ENCODE measurements at regions not wholly inside any gene's neighbourhood (a gene's known extent, or its start where the extent isn't known, plus 50 kb on each side); places are given as distances from the start of the nearest gene placed in this dataset.

DNA sequence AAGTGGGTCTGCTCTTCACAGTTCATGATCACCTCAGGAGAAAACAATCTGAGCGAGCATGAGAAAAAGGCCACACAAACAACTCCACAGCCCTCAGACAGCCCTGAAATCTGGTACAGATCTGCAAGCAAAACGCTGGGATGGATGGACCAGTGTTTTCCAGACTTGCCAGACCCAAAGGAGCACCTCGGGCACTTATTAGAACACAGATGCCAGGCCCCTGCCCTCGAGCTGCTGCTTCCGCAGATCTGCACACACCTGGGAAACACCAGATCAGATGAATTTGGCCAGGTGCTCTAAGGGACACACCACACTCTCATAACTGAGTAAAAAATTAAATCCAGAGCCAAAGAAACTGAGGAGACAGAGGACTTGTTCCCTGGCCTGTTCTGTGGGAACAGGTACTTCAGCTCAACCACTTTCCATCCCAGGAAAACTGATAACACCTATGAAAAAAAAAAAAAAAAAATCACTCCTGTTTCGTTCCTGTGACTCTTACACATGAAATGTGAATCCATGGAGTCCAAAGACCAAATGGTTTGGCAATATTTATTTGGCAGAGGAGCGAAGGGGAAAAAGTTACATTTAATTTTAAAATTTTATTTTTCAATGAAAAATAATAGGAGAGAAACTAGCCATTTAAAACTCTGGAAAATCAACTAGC is 202.9 kb upstream of the ESRRG start:
- no peaks in the 10 kb centered on the region for H3K9me3 ChIP-seq (ENCODE audit: control insufficient read depth, low read depth, low read length)
- 23% methylated on average over 2 of the region's 7 CpGs for WGBS (ENCODE audit: insufficient coverage, low lambda C conversion rate)
- H3K36me3 ChIP-seq (ENCODE audit: control insufficient read depth, insufficient read depth, low read length): no peaks in the 10 kb centered on the region
- H3K27ac ChIP-seq (ENCODE audit: low read length): peak overlapping the region; percentile 59
- no peak overlapping the region for H3K4me3 ChIP-seq (ENCODE audit: low read length)
- peaks cover 56% of the 10 kb centered on the region for H3K4me1 ChIP-seq (ENCODE audit: control insufficient read depth, insufficient read depth, low read length)
- DNase-seq: peak; percentile 35 to 64
- H3K27me3 ChIP-seq (ENCODE audit: control insufficient read depth, insufficient read depth, low read length): no peaks in the 10 kb centered on the region

- no CpG with 5 or more reads among the region's 4 CpGs for WGBS (ENCODE audit: insufficient coverage, low lambda C conversion rate)
- Histone ChIP-seq H3K27ac (ENCODE audit: low read length) (peak overlapping the region; percentile 9), H3K27me3 (ENCODE audit: control insufficient read depth, insufficient read depth, low read length) (no peaks in the 10 kb centered on the region), H3K4me3 (ENCODE audit: low read length) (no peak overlapping the region), H3K9me3 (ENCODE audit: control insufficient read depth, low read depth, low read length) (no peaks in the 10 kb centered on the region), H3K4me1 (ENCODE audit: control insufficient read depth, insufficient read depth, low read length) (peaks cover 56% of the 10 kb centered on the region), H3K36me3 (ENCODE audit: control insufficient read depth, insufficient read depth, low read length) (no peaks in the 10 kb centered on the region)
- peak in 1 of 2 donors; percentile 56 for DNase-seq
These were observed 201.5 kb upstream of the ESRRG start for GRCh38 chr1:216924732-216925131.

DNA sequence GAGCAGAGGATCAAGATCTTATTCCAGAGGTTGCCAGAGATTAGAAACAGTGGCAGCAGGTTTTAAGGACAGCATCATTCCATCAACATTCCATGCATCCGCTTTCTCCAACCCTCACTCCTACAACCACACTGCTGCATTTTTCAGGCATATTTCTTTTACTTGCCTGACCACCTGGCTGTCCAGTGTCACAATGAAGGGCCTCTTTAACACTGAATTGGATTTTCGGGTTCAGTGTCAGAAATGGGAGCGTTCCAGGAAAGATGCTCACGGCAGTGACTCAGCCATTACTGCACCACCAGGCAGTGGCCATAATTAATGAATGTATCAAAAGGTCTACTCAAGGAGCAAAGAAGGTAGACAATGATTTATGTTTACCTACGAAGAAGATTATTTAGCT is 200.4 kb upstream of the ESRRG start:
- Histone ChIP-seq H3K4me1 (ENCODE audit: control insufficient read depth, insufficient read depth, low read length) (peaks cover 56% of the 10 kb centered on the region), H3K36me3 (ENCODE audit: control insufficient read depth, insufficient read depth, low read length) (no peaks in the 10 kb centered on the region), H3K27ac (ENCODE audit: low read length) (no peak overlapping the region), H3K4me3 (ENCODE audit: low read length) (no peak overlapping the region), H3K27me3 (ENCODE audit: control insufficient read depth, insufficient read depth, low read length) (no peaks in the 10 kb centered on the region), H3K9me3 (ENCODE audit: control insufficient read depth, low read depth, low read length) (no peaks in the 10 kb centered on the region)
- no CpG with 5 or more reads among the region's 5 CpGs for WGBS (ENCODE audit: insufficient coverage, low lambda C conversion rate)
- DNase-seq: no peak

DNA sequence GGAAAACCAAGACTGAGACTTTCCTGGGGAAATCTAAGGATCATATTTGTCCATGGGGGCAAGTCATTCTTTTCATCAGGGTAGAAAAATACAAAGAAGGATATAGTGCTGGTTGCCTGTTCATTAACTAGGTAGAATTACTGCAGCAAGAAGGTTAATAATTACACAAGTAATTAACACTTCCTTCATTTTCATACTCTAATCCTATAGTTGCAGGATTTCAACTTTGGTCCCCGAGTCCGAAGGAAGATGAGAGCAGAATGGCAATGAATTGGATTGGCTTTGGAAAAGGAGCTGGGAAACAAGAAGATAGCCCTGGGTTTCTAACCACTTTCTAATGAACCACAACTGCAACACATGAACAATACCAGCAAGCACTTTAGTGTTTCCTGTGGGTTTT is 199.2 kb upstream of the ESRRG start:
- peak; percentile 37 to 74 for DNase-seq
- H3K36me3 ChIP-seq (ENCODE audit: control insufficient read depth, insufficient read depth, low read length): no peaks in the 10 kb centered on the region
- no peaks in the 10 kb centered on the region for H3K9me3 ChIP-seq (ENCODE audit: control insufficient read depth, low read depth, low read length)
- no peaks in the 10 kb centered on the region for H3K27me3 ChIP-seq (ENCODE audit: control insufficient read depth, insufficient read depth, low read length)
- H3K4me3 ChIP-seq (ENCODE audit: low read length): no peak overlapping the region
- 40% methylated on average over 1 of the region's 2 CpGs for WGBS (ENCODE audit: insufficient coverage, low lambda C conversion rate)
- H3K4me1 ChIP-seq (ENCODE audit: control insufficient read depth, insufficient read depth, low read length): peaks cover 48% of the 10 kb centered on the region
- peak overlapping the region; percentile 75 for H3K27ac ChIP-seq (ENCODE audit: low read length)

- WGBS (ENCODE audit: insufficient coverage, low lambda C conversion rate): 100% methylated on average over 1 of the region's 3 CpGs
These were observed 198.6 kb upstream of the ESRRG start for GRCh38 chr1:216921866-216922265.

GRCh38 chr1:216919060-216919970 is 196.1 kb upstream of the ESRRG start:
- peaks cover 18% of the 10 kb centered on the region for H3K4me1 ChIP-seq (ENCODE audit: control insufficient read depth, insufficient read depth, low read length)
- no peak for DNase-seq
- H3K27ac ChIP-seq (ENCODE audit: low read length): no peak overlapping the region
- 100% methylated on average over 1 of the region's 9 CpGs for WGBS (ENCODE audit: insufficient coverage, low lambda C conversion rate)
- H3K36me3 ChIP-seq (ENCODE audit: control insufficient read depth, insufficient read depth, low read length): no peaks in the 10 kb centered on the region
- no peaks in the 10 kb centered on the region for H3K27me3 ChIP-seq (ENCODE audit: control insufficient read depth, insufficient read depth, low read length)
- H3K9me3 ChIP-seq (ENCODE audit: control insufficient read depth, low read depth, low read length): no peaks in the 10 kb centered on the region
- no peak overlapping the region for H3K4me3 ChIP-seq (ENCODE audit: low read length)

More at GRCh38 chr1:216921866-216922265, 198.6 kb upstream of the ESRRG start:
- peaks cover 42% of the 10 kb centered on the region for H3K4me1 ChIP-seq (ENCODE audit: control insufficient read depth, insufficient read depth, low read length)
- H3K27ac ChIP-seq (ENCODE audit: low read length): peak overlapping the region; percentile 75
- no peak overlapping the region for H3K4me3 ChIP-seq (ENCODE audit: low read length)
- no peaks in the 10 kb centered on the region for H3K36me3 ChIP-seq (ENCODE audit: control insufficient read depth, insufficient read depth, low read length)
- H3K9me3 ChIP-seq (ENCODE audit: control insufficient read depth, low read depth, low read length): no peaks in the 10 kb centered on the region
- DNase-seq: peak in 1 of 2 donors; percentile 53
- no peaks in the 10 kb centered on the region for H3K27me3 ChIP-seq (ENCODE audit: control insufficient read depth, insufficient read depth, low read length)

DNA sequence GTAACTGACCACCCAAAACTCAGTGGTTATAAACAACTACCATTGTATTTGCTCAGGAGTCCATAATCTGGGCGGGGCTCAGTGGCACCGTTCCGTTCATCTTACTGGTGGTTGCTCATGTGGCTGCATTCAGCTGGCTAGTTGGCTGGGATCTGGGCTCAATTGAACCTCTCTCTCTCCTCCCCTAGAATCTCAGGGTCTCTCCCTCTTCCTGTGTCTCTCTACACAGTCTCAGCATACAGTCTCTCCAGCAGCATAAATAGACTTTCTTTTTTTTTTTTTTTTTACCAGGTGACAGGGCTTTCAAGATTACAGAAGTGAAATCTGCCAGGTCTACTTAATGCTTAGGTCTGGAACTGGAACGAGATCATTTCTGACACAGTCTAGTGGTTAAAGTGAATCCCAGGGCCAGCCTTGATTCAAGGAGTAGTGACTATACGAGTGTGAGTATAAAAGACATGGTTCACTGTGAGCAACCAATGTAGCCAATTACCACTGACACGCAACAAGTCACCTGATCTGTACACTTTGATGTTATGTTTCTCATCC is 193.7 kb upstream of the ESRRG start:
- WGBS (ENCODE audit: insufficient coverage, low lambda C conversion rate): no CpG with 5 or more reads among the region's 6 CpGs
- no peak overlapping the region for H3K27ac ChIP-seq (ENCODE audit: low read length)
- no peak for DNase-seq
- no peaks in the 10 kb centered on the region for H3K36me3 ChIP-seq (ENCODE audit: control insufficient read depth, insufficient read depth, low read length)
- peaks cover 6% of the 10 kb centered on the region for H3K4me1 ChIP-seq (ENCODE audit: control insufficient read depth, insufficient read depth, low read length)
- no peaks in the 10 kb centered on the region for H3K27me3 ChIP-seq (ENCODE audit: control insufficient read depth, insufficient read depth, low read length)
- H3K9me3 ChIP-seq (ENCODE audit: control insufficient read depth, low read depth, low read length): no peaks in the 10 kb centered on the region
- no peak overlapping the region for H3K4me3 ChIP-seq (ENCODE audit: low read length)

DNA sequence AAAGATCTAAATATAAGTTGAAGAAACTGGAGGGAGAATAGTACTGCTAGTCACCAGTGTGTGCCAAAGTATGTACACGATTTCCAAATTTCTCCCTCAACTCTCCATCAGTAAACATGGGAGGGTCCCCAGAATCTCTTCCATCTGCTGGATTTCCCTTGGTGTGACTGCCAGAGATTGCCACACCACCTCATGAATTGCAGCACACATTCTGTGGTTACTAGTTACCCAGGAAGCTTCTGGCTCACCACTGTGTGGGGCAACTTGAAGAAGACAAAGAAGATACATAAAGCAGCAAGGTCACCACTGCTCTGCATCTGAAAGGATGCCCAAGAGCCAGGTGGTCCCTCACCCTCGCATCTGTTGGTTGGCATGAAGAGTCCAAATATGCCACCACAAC is 191.7 kb upstream of the ESRRG start:
- Histone ChIP-seq H3K36me3 (ENCODE audit: control insufficient read depth, insufficient read depth, low read length) (no peaks in the 10 kb centered on the region), H3K4me3 (ENCODE audit: low read length) (no peak overlapping the region), H3K27me3 (ENCODE audit: control insufficient read depth, insufficient read depth, low read length) (no peaks in the 10 kb centered on the region), H3K27ac (ENCODE audit: low read length) (no peak overlapping the region), H3K4me1 (ENCODE audit: control insufficient read depth, insufficient read depth, low read length) (no peaks in the 10 kb centered on the region), H3K9me3 (ENCODE audit: control insufficient read depth, low read depth, low read length) (no peaks in the 10 kb centered on the region)
- no peak for DNase-seq
- no CpG with 5 or more reads among the region's 2 CpGs for WGBS (ENCODE audit: insufficient coverage, low lambda C conversion rate)

GRCh38 chr1:216913976-216914375 is 190.7 kb upstream of the ESRRG start:
- Histone ChIP-seq H3K9me3 (ENCODE audit: control insufficient read depth, low read depth, low read length) (no peaks in the 10 kb centered on the region), H3K36me3 (ENCODE audit: control insufficient read depth, insufficient read depth, low read length) (no peaks in the 10 kb centered on the region), H3K4me1 (ENCODE audit: control insufficient read depth, insufficient read depth, low read length) (no peaks in the 10 kb centered on the region), H3K4me3 (ENCODE audit: low read length) (no peak overlapping the region), H3K27ac (ENCODE audit: low read length) (no peak overlapping the region), H3K27me3 (ENCODE audit: control insufficient read depth, insufficient read depth, low read length) (no peaks in the 10 kb centered on the region)
- no peak for DNase-seq
- 50% methylated on average over 3 of the region's 4 CpGs for WGBS (ENCODE audit: insufficient coverage, low lambda C conversion rate)

DNA sequence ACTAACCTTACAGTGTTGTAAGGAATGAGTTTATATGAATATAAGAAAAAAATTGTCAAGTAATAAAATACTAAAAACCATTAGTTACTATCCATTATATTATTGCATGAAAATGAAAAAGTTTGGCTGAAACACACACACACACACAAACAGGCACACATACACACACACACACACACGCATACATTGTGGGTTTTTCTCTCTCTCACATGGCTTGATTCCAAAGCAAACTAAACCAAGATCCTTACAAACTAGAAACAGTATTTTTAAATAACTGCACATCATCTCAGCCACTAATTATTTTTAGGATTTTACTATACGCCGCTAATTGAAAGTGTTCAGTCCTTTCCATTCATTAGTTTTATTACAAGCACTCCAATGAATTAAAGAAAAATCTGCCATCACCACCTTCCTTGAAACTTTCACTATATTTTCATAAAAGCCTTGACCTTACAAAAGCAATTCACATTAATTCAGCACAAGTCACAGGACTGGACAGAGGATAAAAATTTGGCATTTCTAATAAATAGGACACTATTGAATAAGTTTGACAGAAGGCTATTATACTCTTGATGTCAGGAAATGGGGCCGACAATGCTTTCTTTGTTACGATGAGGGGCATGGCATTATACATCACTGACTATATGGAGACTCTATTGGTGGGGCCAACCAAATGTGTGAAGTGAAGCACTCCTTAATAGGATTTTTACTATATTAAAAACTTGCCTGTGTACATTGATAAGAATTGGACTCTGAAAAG is 187.0 kb upstream of the ESRRG start:
- H3K4me1 ChIP-seq (ENCODE audit: control insufficient read depth, insufficient read depth, low read length): peaks cover 9% of the 10 kb centered on the region
- no peak for DNase-seq
- H3K4me3 ChIP-seq (ENCODE audit: low read length): no peak overlapping the region
- no peak overlapping the region for H3K27ac ChIP-seq (ENCODE audit: low read length)
- no peaks in the 10 kb centered on the region for H3K9me3 ChIP-seq (ENCODE audit: control insufficient read depth, low read depth, low read length)
- no peaks in the 10 kb centered on the region for H3K36me3 ChIP-seq (ENCODE audit: control insufficient read depth, insufficient read depth, low read length)
- no CpG with 5 or more reads among the region's 5 CpGs for WGBS (ENCODE audit: insufficient coverage, low lambda C conversion rate)
- H3K27me3 ChIP-seq (ENCODE audit: control insufficient read depth, insufficient read depth, low read length): no peaks in the 10 kb centered on the region
